SHP77 (cell line): ENCODE measurements at regions not wholly inside any gene's neighbourhood (a gene's known extent, or its start where the extent isn't known, plus 50 kb on each side); places are given as distances from the start of the nearest gene placed in this dataset.
"Not testable (repeated sequence)": the region's sequence is repeated elsewhere in the genome, so short reads cannot be mapped to it uniquely, and the experiment has no call there.

ENCODE experiments used
- DNase-seq, 2 experiments: peaks; one replicate each; lab custom pipeline; 2025; lab: John Stamatoyannopoulos, UW

- no peak for DNase-seq
These were observed 154.4 kb upstream of the EPB41L4A start for GRCh38 chr5:112573441-112573840.

GRCh38 chr5:112574536-112574935 is 155.5 kb upstream of the EPB41L4A start:
- no peak for DNase-seq

GRCh38 chr5:112576298-112576925 is 157.3 kb upstream of the EPB41L4A start:
- DNase-seq, result no peak

- DNase-seq, result no peak
These were observed 158.0 kb upstream of the APC start for GRCh38 chr5:112579599-112580170.

DNA sequence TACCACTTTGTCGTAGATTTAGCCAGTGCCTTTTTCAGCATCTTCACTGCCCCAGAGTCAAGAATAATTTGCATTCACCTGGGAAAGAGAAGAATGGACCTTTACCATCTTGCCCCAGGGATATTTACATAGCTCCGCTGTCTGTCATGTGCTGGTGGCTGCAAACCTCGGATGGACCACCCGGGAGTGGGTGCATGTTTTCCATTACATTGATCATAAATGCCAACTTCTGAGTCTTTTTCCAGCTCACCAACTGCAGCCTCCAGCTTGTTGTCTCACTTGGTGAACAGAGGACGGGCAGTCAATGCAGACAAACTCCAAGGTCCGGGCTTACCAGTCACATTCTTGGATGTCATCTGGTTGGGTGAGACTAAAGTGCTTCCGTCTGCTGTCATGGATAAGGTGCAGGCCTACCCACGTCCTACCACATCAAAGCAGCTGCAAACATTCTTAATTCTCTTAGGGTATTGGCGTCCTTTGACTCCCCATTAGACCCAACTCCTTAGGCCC is 155.8 kb upstream of the APC start:
- DNase-seq, result no peak

- peak; percentile 84 to 87 for DNase-seq
These were observed 154.5 kb upstream of the APC start for GRCh38 chr5:112583166-112583565.

GRCh38 chr5:112584781-112585180 is 152.9 kb upstream of the APC start:
- DNase-seq, result no peak

DNA sequence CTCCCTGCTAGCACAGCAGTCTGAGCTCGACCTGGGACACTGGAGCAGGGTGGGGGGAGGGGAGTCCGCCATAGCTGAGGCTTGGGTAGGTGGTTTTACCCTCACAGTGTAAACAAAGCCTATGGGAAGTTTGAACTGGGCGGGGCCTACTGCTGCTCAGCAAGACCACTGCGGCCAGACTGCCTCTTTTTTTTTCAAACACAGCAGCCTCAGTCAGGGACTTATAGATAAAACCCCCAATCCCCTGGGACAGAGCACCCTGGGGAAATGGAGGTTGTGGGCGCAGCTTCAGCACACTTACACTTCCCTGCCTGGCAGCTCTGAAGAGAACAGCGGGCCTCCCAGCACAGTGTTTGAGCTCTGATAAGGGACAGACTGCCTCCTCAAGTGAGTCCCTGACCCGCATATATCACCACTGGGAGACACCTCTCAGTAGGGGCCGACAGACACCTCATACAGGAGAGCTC is 151.1 kb upstream of the APC start:
- no peak for DNase-seq

DNA sequence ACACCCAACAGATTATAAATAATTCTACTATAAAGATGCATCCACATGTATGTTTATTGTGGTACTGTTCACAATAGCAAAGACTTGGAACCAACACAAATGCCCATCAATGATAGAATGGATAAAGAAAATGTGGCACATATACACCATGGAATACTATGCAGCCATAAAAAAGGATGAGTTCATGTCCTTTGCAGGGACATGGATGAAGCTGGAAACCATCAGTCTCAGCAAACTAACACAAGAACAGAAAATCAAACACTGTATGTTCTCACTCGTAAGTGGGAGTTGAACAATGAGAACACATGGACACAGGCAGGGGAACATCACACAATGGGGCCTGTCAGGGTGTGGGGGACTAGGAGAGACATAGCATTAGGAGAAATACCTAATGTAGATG is 146.8 kb upstream of the APC start:
- DNase-seq, result not testable (repeated sequence)

GRCh38 chr5:112594095-112594850 is 143.4 kb upstream of the APC start:
- DNase-seq, result no peak

DNA sequence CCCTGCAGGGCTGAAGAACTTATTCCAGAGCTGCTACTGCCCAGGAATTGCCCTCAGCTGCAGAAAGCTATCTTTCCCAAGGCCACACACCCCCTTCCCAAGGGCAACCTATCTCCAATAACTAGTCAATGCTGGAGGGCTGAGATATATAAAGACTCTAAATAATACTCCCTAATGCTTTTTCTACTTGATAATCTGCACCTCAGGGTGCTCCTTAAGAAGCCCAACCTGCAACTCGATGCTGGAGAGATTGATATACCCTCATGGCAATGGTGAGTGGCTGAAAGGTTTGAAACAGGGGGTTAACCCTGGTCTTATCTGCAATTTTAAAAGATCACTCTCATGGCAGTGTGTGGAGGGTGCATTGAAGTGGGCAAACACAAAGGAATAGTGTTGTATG is 142.7 kb upstream of the APC start:
- no peak for DNase-seq

- DNase-seq, result no peak
These were observed 139.9 kb upstream of the APC start for GRCh38 chr5:112597831-112598230.

- not testable (repeated sequence) for DNase-seq
These were observed 137.2 kb upstream of the APC start for GRCh38 chr5:112600510-112600909.

DNA sequence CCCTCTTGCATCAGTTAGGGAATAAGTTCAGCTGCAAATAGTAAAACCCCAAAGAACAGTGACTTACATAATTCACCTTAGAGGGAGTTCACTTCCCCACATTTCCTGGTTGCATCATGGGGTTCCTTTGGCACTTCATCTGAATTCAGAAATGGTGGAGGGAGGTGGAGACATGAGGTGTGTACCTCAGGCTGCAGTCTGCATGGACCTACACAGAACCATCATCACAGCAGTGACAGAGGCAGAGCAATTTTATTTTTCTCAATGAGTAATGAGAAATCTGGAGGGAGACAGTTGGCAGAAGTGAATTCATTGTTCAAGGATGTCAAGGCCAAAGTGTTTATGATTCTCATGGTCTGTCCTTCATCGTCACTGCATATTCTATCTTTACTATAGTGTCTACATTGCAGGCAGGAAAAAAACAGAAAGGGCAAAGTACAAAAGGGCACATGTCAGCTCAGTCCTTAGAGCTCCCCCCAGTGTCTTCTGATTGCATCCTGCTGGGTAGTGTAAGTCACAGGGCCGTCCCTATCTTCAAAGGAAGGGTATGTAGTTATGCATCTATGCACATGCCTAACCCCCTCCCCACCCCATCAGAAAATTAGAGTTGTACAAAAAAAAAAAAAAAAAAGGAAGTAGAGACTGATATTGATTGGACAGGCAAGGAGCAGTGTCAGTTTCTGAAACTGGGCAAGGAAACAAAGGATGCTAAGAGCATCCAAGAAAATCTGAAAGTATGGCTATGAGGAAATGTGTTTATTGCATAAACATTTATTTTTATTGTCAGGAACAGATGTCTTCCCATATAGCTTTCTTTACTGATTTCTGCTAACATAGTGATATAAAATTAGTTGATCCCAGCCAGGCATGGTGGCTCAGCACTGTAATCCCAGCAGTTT is 132.7 kb upstream of the APC start:
- peak in 1 of 2 experiments; percentile 21 for DNase-seq

DNA sequence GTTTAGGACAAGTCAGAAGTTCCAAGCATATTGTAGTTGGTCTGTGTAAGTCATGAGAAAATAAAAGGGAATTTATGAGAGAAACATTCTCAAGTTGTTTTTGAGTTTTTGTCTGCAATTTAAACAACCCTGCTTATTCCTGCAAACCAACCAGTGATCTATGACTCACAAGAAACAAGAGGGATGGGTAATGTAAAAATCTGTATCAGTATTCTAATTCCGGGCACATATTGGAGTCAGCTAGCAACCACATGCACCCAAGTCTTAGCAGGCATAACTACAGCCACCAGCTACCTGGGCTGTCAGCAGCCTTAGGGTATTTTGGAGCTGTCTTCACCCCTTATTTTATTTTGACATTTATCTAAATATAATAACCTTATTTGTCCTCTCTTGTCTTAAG is 128.7 kb upstream of the APC start:
- no peak for DNase-seq

GRCh38 chr5:112612663-112613062 is 125.0 kb upstream of the APC start:
- no peak for DNase-seq

GRCh38 chr5:112614285-112614684 is 123.4 kb upstream of the APC start:
- DNase-seq, result no peak

GRCh38 chr5:112614986-112615385 is 122.7 kb upstream of the APC start:
- DNase-seq, result no peak

- no peak for DNase-seq
These were observed 120.7 kb upstream of the APC start for GRCh38 chr5:112616812-112617547.

GRCh38 chr5:112625246-112625645 is 112.4 kb upstream of the APC start:
- no peak for DNase-seq

DNA sequence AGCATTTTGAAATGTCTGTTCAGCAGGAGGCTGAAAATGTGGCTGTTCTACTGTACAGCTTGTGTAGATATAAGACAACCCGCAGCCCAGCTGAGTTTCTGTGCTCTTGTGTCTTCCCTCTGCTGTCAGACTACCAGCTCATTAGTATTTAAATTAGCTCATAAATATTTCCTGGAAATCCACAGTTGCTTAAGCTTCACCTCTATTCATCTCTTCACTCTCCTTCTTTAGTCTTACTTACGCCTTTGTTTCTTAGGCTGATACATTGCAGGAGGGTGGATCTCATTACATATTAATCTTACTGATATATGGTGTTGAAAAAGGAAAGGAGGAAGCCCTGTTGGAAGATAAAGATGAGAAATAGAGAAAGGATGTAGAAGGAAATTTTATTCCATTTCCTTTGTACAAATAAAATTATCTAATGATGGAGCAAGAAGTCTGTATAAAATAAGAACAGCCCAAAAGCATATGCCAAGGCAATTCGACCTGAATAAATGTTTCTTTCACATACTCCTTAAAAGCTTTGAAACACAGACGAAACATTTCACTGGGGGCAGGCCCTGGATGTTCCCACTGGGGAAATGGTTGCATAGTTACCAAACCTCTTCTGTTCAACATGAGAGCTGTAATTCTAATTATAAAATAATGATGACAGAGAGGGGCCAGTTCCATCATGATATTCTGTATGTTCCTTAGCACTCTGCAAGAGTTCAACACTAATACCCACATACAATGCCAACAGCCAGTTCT is 111.8 kb upstream of the APC start:
- no peak for DNase-seq
